ENCODE measurements at regions not wholly inside any gene's neighbourhood (a gene's known extent, or its start where the extent isn't known, plus 50 kb on each side); places are given as distances from the start of the nearest gene placed in this dataset.

- no peak overlapping the region for H2BK12ac ChIP-seq (ENCODE audit: low read length in 2 of 2)
- H4K8ac ChIP-seq (ENCODE audit: low read length): no peak overlapping the region
- 53% methylated on average over 2 of the region's 3 CpGs for WGBS
Measured at GRCh38 chr11:81989093-81989492, 744.6 kb downstream of the FAM181B start.

GRCh38 chr11:81987829-81988472 is 745.7 kb downstream of the FAM181B start:
- Histone ChIP-seq H3K4ac (ENCODE audit: low read depth in 1 of 2, low read length in 2 of 2) (no peak overlapping the region), H3K4me3 (ENCODE audit: insufficient read depth in 1 of 2, low read depth in 1 of 2, low read length in 2 of 2) (no peak overlapping the region), H3K4me1 (ENCODE audit: control insufficient read depth, insufficient read depth, low read depth, low read length) (peaks cover 2% of the 10 kb centered on the region), H2BK15ac (ENCODE audit: low read depth, poor library complexity, severe bottlenecking) (no peak overlapping the region), H4K91ac (ENCODE audit: low read length) (no peak overlapping the region), H2BK12ac (ENCODE audit: low read length in 2 of 2) (no peak overlapping the region), H3K4me2 (ENCODE audit: low read length, poor library complexity, severe bottlenecking) (no peak overlapping the region), H3K18ac (ENCODE audit: low read depth in 1 of 2, low read length in 2 of 2) (no peak overlapping the region), H2BK5ac (ENCODE audit: low read depth, low read length, poor library complexity, severe bottlenecking) (no peak overlapping the region), H3K79me1 (replicated peaks; ENCODE audit: low read length, poor library complexity, severe bottlenecking) (no peaks in the 10 kb centered on the region), H2AFZ (ENCODE audit: low read depth, low read length) (no peak overlapping the region), H2BK120ac (ENCODE audit: low read depth, low read length) (no peak overlapping the region), H3K36me3 (ENCODE audit: control insufficient read depth in 1 of 2, insufficient read depth in 2 of 2, low read depth in 1 of 2, low read length in 2 of 2) (no peaks in the 10 kb centered on the region), H4K8ac (ENCODE audit: low read length) (no peak overlapping the region), H3K9me3 (ENCODE audit: control insufficient read depth, low read length) (peaks cover 3% of the 10 kb centered on the region), H3K27ac (ENCODE audit: low read length, poor library complexity, severe bottlenecking) (no peak overlapping the region), H2AK5ac (ENCODE audit: low read length, severe bottlenecking) (no peak overlapping the region), H3K23ac (ENCODE audit: low read length in 2 of 2) (no peak overlapping the region), H3K14ac (ENCODE audit: low read length in 2 of 2) (no peak overlapping the region), H3K9ac (ENCODE audit: low read length) (no peak overlapping the region), H3K27me3 (ENCODE audit: control insufficient read depth in 1 of 2, insufficient read depth in 1 of 2, low read length in 2 of 2) (no peaks in the 10 kb centered on the region)
- DNase-seq: peak; percentile 25
- 72% methylated on average over 2 of the region's 3 CpGs for WGBS

More at GRCh38 chr11:81989093-81989492, 744.6 kb downstream of the FAM181B start:
- no peak overlapping the region for H2BK15ac ChIP-seq (ENCODE audit: low read depth, poor library complexity, severe bottlenecking)
- DNase-seq: peak; percentile 40
- H3K4me3 ChIP-seq (ENCODE audit: insufficient read depth in 1 of 2, low read depth in 1 of 2, low read length in 2 of 2): no peak overlapping the region
- H3K79me1 ChIP-seq (replicated peaks; ENCODE audit: low read length, poor library complexity, severe bottlenecking): no peaks in the 10 kb centered on the region
- no peak overlapping the region for H4K91ac ChIP-seq (ENCODE audit: low read length)
- no peak overlapping the region for H3K4me2 ChIP-seq (ENCODE audit: low read length, poor library complexity, severe bottlenecking)
- H3K4me1 ChIP-seq (ENCODE audit: control insufficient read depth, insufficient read depth, low read depth, low read length): peaks cover 2% of the 10 kb centered on the region
- H3K36me3 ChIP-seq (ENCODE audit: control insufficient read depth in 1 of 2, insufficient read depth in 2 of 2, low read depth in 1 of 2, low read length in 2 of 2): no peaks in the 10 kb centered on the region
- H3K4ac ChIP-seq (ENCODE audit: low read depth in 1 of 2, low read length in 2 of 2): no peak overlapping the region
- H3K9ac ChIP-seq (ENCODE audit: low read length): no peak overlapping the region
- H2AFZ ChIP-seq (ENCODE audit: low read depth, low read length): no peak overlapping the region
- no peaks in the 10 kb centered on the region for H3K27me3 ChIP-seq (ENCODE audit: control insufficient read depth in 1 of 2, insufficient read depth in 1 of 2, low read length in 2 of 2)
- no peak overlapping the region for H2BK5ac ChIP-seq (ENCODE audit: low read depth, low read length, poor library complexity, severe bottlenecking)
- peaks cover 3% of the 10 kb centered on the region for H3K9me3 ChIP-seq (ENCODE audit: control insufficient read depth, low read length)
- H2AK5ac ChIP-seq (ENCODE audit: low read length, severe bottlenecking): no peak overlapping the region
- no peak overlapping the region for H3K23ac ChIP-seq (ENCODE audit: low read length in 2 of 2)
- no peak overlapping the region for H3K18ac ChIP-seq (ENCODE audit: low read depth in 1 of 2, low read length in 2 of 2)
- H3K27ac ChIP-seq (ENCODE audit: low read length, poor library complexity, severe bottlenecking): peak overlapping the region; percentile 33
- no peak overlapping the region for H3K14ac ChIP-seq (ENCODE audit: low read length in 2 of 2)
- no peak overlapping the region for H2BK120ac ChIP-seq (ENCODE audit: low read depth, low read length)

- H3K4me2 ChIP-seq (ENCODE audit: low read length, poor library complexity, severe bottlenecking): no peak overlapping the region
- no peak overlapping the region for H2BK12ac ChIP-seq (ENCODE audit: low read length in 2 of 2)
- WGBS: 85% methylated on average over 30 of the region's 31 CpGs
- H3K18ac ChIP-seq (ENCODE audit: low read depth in 1 of 2, low read length in 2 of 2): no peak overlapping the region
- peaks cover 3% of the 10 kb centered on the region for H3K9me3 ChIP-seq (ENCODE audit: control insufficient read depth, low read length)
- no peak overlapping the region for H3K4ac ChIP-seq (ENCODE audit: low read depth in 1 of 2, low read length in 2 of 2)
- H3K4me1 ChIP-seq (ENCODE audit: control insufficient read depth, insufficient read depth, low read depth, low read length): peaks cover 2% of the 10 kb centered on the region
- no peak overlapping the region for H2AK5ac ChIP-seq (ENCODE audit: low read length, severe bottlenecking)
- H4K8ac ChIP-seq (ENCODE audit: low read length): no peak overlapping the region
- no peak overlapping the region for H2BK5ac ChIP-seq (ENCODE audit: low read depth, low read length, poor library complexity, severe bottlenecking)
- no peak overlapping the region for H4K91ac ChIP-seq (ENCODE audit: low read length)
- H3K27ac ChIP-seq (ENCODE audit: low read length, poor library complexity, severe bottlenecking): no peak overlapping the region
- DNase-seq: no peak
- no peak overlapping the region for H3K23ac ChIP-seq (ENCODE audit: low read length in 2 of 2)
- H2BK15ac ChIP-seq (ENCODE audit: low read depth, poor library complexity, severe bottlenecking): no peak overlapping the region
- no peak overlapping the region for H3K4me3 ChIP-seq (ENCODE audit: insufficient read depth in 1 of 2, low read depth in 1 of 2, low read length in 2 of 2)
- no peaks in the 10 kb centered on the region for H3K79me1 ChIP-seq (replicated peaks; ENCODE audit: low read length, poor library complexity, severe bottlenecking)
- no peak overlapping the region for H3K14ac ChIP-seq (ENCODE audit: low read length in 2 of 2)
- no peaks in the 10 kb centered on the region for H3K27me3 ChIP-seq (ENCODE audit: control insufficient read depth in 1 of 2, insufficient read depth in 1 of 2, low read length in 2 of 2)
- H2AFZ ChIP-seq (ENCODE audit: low read depth, low read length): no peak overlapping the region
- H3K9ac ChIP-seq (ENCODE audit: low read length): no peak overlapping the region
- H2BK120ac ChIP-seq (ENCODE audit: low read depth, low read length): no peak overlapping the region
- H3K36me3 ChIP-seq (ENCODE audit: control insufficient read depth in 1 of 2, insufficient read depth in 2 of 2, low read depth in 1 of 2, low read length in 2 of 2): no peaks in the 10 kb centered on the region
Measured at GRCh38 chr11:81986556-81987161, 747.0 kb downstream of the FAM181B start.

- WGBS: no CpG with 5 or more reads among the region's 1 CpG
- no peak for DNase-seq
- H2BK5ac ChIP-seq (ENCODE audit: low read depth, low read length, poor library complexity, severe bottlenecking): no peak overlapping the region
Measured at GRCh38 chr11:81979448-81979847, 754.2 kb downstream of the FAM181B start.

More at GRCh38 chr11:81979448-81979847, 754.2 kb downstream of the FAM181B start:
- Histone ChIP-seq H2BK12ac (ENCODE audit: low read length in 2 of 2) (no peak overlapping the region), H3K14ac (ENCODE audit: low read length in 2 of 2) (no peak overlapping the region), H3K4me3 (ENCODE audit: insufficient read depth in 1 of 2, low read depth in 1 of 2, low read length in 2 of 2) (no peak overlapping the region), H2BK15ac (ENCODE audit: low read depth, poor library complexity, severe bottlenecking) (no peak overlapping the region), H2BK120ac (ENCODE audit: low read depth, low read length) (no peak overlapping the region), H3K79me1 (replicated peaks; ENCODE audit: low read length, poor library complexity, severe bottlenecking) (no peaks in the 10 kb centered on the region), H3K18ac (ENCODE audit: low read depth in 1 of 2, low read length in 2 of 2) (no peak overlapping the region), H4K91ac (ENCODE audit: low read length) (no peak overlapping the region), H3K4me1 (ENCODE audit: control insufficient read depth, insufficient read depth, low read depth, low read length) (no peaks in the 10 kb centered on the region), H3K9ac (ENCODE audit: low read length) (no peak overlapping the region), H3K23ac (ENCODE audit: low read length in 2 of 2) (no peak overlapping the region), H4K8ac (ENCODE audit: low read length) (no peak overlapping the region), H3K9me3 (ENCODE audit: control insufficient read depth, low read length) (no peaks in the 10 kb centered on the region), H3K4ac (ENCODE audit: low read depth in 1 of 2, low read length in 2 of 2) (no peak overlapping the region), H3K36me3 (ENCODE audit: control insufficient read depth in 1 of 2, insufficient read depth in 2 of 2, low read depth in 1 of 2, low read length in 2 of 2) (no peaks in the 10 kb centered on the region), H3K4me2 (ENCODE audit: low read length, poor library complexity, severe bottlenecking) (no peak overlapping the region), H2AK5ac (ENCODE audit: low read length, severe bottlenecking) (no peak overlapping the region), H3K27ac (ENCODE audit: low read length, poor library complexity, severe bottlenecking) (no peak overlapping the region), H3K27me3 (ENCODE audit: control insufficient read depth in 1 of 2, insufficient read depth in 1 of 2, low read length in 2 of 2) (no peaks in the 10 kb centered on the region), H2AFZ (ENCODE audit: low read depth, low read length) (no peak overlapping the region)
